ENCODE measurements at regions not wholly inside any gene's neighbourhood (a gene's known extent, or its start where the extent isn't known, plus 50 kb on each side); places are given as distances from the start of the nearest gene placed in this dataset.

DNA sequence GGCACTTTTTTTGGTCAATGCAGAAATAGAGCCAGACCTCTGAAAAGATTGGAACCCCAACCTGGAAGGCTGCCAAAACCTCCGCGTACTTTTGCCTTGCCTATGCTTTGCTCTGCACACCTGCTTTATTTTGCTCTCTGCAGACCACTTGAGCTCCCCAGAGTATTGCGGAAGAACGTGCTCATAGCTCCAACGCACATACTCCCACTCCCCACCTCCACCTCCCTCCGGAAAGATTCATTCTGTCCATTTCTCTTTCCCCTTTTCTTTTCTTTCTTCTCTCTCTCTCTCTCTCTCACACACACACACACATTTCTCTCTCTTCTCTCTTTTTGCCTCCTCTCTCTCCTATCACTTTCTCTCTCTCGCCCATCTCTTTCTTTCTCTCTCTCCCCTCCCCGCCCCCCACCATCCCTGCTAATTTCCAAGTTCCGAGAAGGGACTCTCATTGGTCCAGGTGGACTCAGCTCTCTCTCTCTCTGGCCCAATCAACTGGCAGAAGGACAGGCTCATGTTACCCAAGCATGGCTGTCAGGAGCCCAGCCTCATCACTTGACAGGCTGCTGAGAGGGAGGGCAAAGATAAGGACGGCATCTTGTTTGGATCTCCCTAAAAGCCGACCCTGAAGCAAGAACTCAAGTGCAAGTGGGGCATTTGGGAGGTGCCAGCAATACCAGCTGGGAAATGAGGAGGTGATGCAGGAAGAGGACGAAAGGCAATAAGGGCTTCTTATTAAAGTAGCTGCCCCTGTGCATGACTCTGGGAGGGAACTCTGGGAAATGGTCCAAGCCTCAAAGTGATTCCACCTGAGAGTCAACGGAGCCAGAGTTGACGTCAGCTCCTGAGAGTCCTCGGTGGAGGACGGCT lies 246.1 kb downstream of the LY86 start:
- peaks cover 20% of the 10 kb centered on the region for H3K27me3 Mint-ChIP-seq (ENCODE audit: low read depth)
- H3K27ac Mint-ChIP-seq: no peak overlapping the region
- peaks cover 16% of the 10 kb centered on the region for H3K4me1 Mint-ChIP-seq
- H3K9me3 Mint-ChIP-seq: no peaks in the 10 kb centered on the region
- H3K36me3 Mint-ChIP-seq (ENCODE audit: low read depth): no peaks in the 10 kb centered on the region
- TF ChIP-seq, protein P1, sequence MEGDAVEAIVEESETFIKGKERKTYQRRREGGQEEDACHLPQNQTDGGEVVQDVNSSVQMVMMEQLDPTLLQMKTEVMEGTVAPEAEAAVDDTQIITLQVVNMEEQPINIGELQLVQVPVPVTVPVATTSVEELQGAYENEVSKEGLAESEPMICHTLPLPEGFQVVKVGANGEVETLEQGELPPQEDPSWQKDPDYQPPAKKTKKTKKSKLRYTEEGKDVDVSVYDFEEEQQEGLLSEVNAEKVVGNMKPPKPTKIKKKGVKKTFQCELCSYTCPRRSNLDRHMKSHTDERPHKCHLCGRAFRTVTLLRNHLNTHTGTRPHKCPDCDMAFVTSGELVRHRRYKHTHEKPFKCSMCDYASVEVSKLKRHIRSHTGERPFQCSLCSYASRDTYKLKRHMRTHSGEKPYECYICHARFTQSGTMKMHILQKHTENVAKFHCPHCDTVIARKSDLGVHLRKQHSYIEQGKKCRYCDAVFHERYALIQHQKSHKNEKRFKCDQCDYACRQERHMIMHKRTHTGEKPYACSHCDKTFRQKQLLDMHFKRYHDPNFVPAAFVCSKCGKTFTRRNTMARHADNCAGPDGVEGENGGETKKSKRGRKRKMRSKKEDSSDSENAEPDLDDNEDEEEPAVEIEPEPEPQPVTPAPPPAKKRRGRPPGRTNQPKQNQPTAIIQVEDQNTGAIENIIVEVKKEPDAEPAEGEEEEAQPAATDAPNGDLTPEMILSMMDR (IDR thresholded peaks at IDR 0.05; ENCODE audit: unreplicated experiment in 3 of 3): no peak
- no peak overlapping the region for H3K4me3 Mint-ChIP-seq

DNA sequence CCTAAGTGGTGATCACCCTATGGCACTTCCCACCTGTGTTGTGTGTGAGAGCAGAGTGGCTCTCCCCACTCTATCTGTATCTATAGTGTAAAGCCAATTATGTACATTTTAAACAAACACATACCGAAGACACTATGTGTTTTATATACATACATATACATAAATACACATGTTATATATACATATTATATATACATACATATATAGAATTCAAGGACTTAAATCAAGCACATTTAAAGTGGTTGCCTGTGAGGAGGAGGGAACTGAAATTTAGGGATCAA lies 246.6 kb downstream of the LY86 start:
- no peaks in the 10 kb centered on the region for H3K9me3 Mint-ChIP-seq
- H3K27ac Mint-ChIP-seq: no peak overlapping the region
- no peaks in the 10 kb centered on the region for H3K36me3 Mint-ChIP-seq (ENCODE audit: low read depth)
- peaks cover 16% of the 10 kb centered on the region for H3K4me1 Mint-ChIP-seq
- H3K4me3 Mint-ChIP-seq: no peak overlapping the region
- TF ChIP-seq, protein P1 (IDR thresholded peaks at IDR 0.05; ENCODE audit: unreplicated experiment in 3 of 3): no peak
- H3K27me3 Mint-ChIP-seq (ENCODE audit: low read depth): peaks cover 20% of the 10 kb centered on the region

DNA sequence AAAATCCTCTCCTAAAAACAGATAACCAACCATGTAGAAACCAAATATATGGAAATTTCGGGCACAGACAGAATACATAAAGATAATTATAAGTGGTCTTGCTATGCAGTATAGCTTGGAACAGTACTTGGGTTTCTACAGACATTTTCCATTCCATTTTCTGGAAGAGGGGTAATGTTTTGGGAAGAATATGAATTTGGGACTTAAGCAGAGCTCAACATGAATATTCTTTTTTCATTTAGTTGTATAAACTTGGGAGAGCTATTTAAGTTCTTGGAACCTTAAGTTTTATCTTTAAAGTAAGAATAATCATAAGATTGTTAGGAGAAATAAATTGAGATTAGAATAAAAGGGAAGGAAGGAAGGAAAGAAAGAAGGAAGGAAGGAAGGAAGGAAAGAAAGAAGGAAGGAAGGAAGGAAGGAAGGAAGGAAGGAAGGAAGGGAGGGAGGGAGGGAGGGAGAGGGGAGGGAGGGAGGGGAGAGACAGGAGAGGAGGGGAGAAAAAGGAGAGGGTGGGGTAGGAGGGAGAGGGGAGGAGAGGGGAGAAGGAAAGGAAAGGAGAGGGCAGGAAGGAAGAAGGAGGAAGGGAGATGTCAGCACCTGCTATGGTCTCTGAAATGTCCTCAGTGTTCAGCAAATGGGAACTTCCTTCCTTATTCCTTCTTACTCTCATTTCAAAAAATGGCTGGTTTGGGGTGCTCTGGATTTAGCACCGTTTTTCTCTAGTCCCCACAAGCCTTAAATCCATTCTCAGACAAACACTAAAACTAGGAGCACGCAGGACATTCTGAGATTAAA lies 248.3 kb downstream of the LY86 start:
- H3K27ac Mint-ChIP-seq: no peak overlapping the region
- no peaks in the 10 kb centered on the region for H3K9me3 Mint-ChIP-seq
- no peak overlapping the region for H3K4me3 Mint-ChIP-seq
- H3K36me3 Mint-ChIP-seq (ENCODE audit: low read depth): no peaks in the 10 kb centered on the region
- H3K27me3 Mint-ChIP-seq (ENCODE audit: low read depth): peaks cover 16% of the 10 kb centered on the region
- H3K4me1 Mint-ChIP-seq: peaks cover 16% of the 10 kb centered on the region
- TF ChIP-seq, protein P1 (IDR thresholded peaks at IDR 0.05; ENCODE audit: unreplicated experiment in 3 of 3): no peak

DNA sequence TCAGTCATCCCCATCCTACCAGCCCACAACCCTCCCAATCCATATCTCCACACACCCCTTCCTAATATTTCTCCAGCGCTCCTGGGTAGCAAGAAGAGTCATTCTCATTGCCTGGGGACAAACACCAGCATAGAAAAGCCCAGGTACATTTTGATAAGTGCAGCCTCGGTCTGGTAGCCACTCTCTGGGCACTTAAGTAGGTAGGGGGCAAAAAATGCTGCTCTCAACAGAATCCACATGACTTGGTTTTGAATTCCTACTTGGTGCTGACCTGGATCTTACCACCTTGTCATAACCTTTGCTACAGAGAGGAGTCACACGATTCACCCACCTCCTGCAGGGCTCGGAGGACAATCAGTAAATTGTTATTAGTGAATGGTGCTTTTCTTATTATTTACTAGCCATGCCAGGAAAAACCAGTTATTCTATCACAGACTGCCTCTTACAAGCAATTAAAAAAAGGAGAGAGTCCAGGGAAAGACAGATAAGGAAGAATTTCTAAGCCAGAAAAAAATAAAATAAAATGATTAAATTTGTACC lies 249.1 kb downstream of the LY86 start:
- Mint-ChIP-seq H3K4me1 (peaks cover 16% of the 10 kb centered on the region), H3K9me3 (no peaks in the 10 kb centered on the region), H3K4me3 (no peak overlapping the region), H3K27ac (no peak overlapping the region), H3K27me3 (ENCODE audit: low read depth) (peaks cover 11% of the 10 kb centered on the region), H3K36me3 (ENCODE audit: low read depth) (no peaks in the 10 kb centered on the region)
- TF ChIP-seq, protein P1 (IDR thresholded peaks at IDR 0.05; ENCODE audit: unreplicated experiment in 3 of 3): no peak

DNA sequence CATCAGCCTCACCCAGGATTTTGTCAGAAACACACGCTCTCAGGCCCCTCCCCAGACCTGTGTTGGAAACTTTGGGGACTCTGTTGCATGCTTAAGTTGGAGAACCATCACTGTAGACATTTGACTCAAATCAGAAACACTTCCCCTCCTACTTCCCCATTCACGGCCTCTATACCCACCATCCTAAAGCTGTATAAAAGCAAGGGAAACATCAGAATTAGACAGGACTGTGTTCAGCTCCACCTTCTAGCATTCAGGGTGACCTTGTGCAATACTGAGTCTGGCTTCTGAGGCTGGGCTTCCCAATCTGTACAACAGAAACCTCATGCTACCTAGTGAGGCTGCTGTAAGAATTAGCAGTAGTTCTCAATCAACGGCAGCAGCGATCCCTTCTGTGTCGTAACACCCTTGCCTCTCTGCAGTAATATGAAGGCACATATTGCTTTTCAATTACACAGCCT lies 252.3 kb downstream of the LY86 start:
- Mint-ChIP-seq H3K27ac (no peak overlapping the region), H3K9me3 (peaks cover 10% of the 10 kb centered on the region), H3K4me3 (no peak overlapping the region), H3K27me3 (ENCODE audit: low read depth) (peaks cover 11% of the 10 kb centered on the region), H3K36me3 (ENCODE audit: low read depth) (no peaks in the 10 kb centered on the region), H3K4me1 (no peaks in the 10 kb centered on the region)
- TF ChIP-seq, protein P1 (IDR thresholded peaks at IDR 0.05; ENCODE audit: unreplicated experiment in 3 of 3): no peak
